Upper lobe of right lung (tissue), 1 donor: ENCODE measurements at regions not wholly inside any gene's neighbourhood (a gene's known extent, or its start where the extent isn't known, plus 50 kb on each side); places are given as distances from the start of the nearest gene placed in this dataset.

Experiments
- ATAC-seq: fragments of 200-7000 bp; cut with Tn5 transposase; one replicate; pipeline ENCODE4 v1.9.1; 2020; ENCODE audit warnings: mild to moderate bottlenecking, moderate library complexity
- DNase-seq: peaks from one replicate; pipeline ENCODE4 v3.0.0-alpha.2; 2020
- H3K27ac ChIP-seq: fragments of 200-600 bp; one replicate; pipeline ENCODE4 v1.8.0; 2022
- H3K27me3 ChIP-seq: fragments of 200-600 bp; one replicate; pipeline ENCODE4 v1.8.0; 2022; ENCODE audit warnings: mild to moderate bottlenecking
- H3K36me3 ChIP-seq: fragments of 200-600 bp; one replicate; pipeline ENCODE4 v1.8.0; 2022
- H3K4me1 ChIP-seq: fragments of 200-600 bp; one replicate; pipeline ENCODE4 v1.8.0; 2022
- H3K4me3 ChIP-seq: fragments of 200-600 bp; one replicate; pipeline ENCODE4 v1.8.0; 2022; ENCODE audit warnings: mild to moderate bottlenecking
- H3K9me3 ChIP-seq: fragments of 200-600 bp; one replicate; pipeline ENCODE4 v1.8.0; 2022
- CTCF ChIP-seq: fragments of 200-600 bp; IDR thresholded peaks from one replicate; pipeline ENCODE4 v1.8.0; 2022; ENCODE audit warnings: antibody characterized with exemption
- intact Hi-C: fragments of 100-400 bp; cut with DNase I; formaldehyde crosslinking; loops from one replicate; pipeline ENCODE4 v1.11.0; 2022
- donor health status: DM: no; HTN: yes; CAD: no; lungs with severe emphysema.

- Histone ChIP-seq H3K36me3 (no peaks in the 10 kb centered on the region), H3K27me3 (peaks cover 11% of the 10 kb centered on the region), H3K4me1 (no peaks in the 10 kb centered on the region), H3K27ac (no peak overlapping the region), H3K9me3 (no peaks in the 10 kb centered on the region), H3K4me3 (no peak overlapping the region)
- ATAC-seq = no peak
- intact Hi-C loops = no loop called here
- TF ChIP-seq CTCF = no peak
- no peak for DNase-seq
Observed at GRCh38 chr15:93361703-93362102, 272.7 kb upstream of the RGMA start.

- no peak overlapping the region for H3K4me3 ChIP-seq
- no peaks in the 10 kb centered on the region for H3K36me3 ChIP-seq
- no peak for ATAC-seq
- no peak for DNase-seq
- peaks cover 11% of the 10 kb centered on the region for H3K27me3 ChIP-seq
- no peak overlapping the region for H3K27ac ChIP-seq
- TF ChIP-seq CTCF = no peak
- intact Hi-C loops = no loop called here
- no peaks in the 10 kb centered on the region for H3K4me1 ChIP-seq
- no peaks in the 10 kb centered on the region for H3K9me3 ChIP-seq
Observed at GRCh38 chr15:93360976-93361375, 272.0 kb upstream of the RGMA start.

- DNase-seq = no peak
- Histone ChIP-seq H3K9me3 (no peaks in the 10 kb centered on the region), H3K4me3 (no peak overlapping the region), H3K36me3 (no peaks in the 10 kb centered on the region), H3K4me1 (no peaks in the 10 kb centered on the region), H3K27me3 (peaks cover 11% of the 10 kb centered on the region), H3K27ac (no peak overlapping the region)
- ATAC-seq = no peak
- no peak for TF ChIP-seq CTCF
- intact Hi-C loops = no loop called here
Observed at GRCh38 chr15:93360318-93360717, 271.3 kb upstream of the RGMA start.

- intact Hi-C loops = no loop called here
- Histone ChIP-seq H3K4me3 (no peak overlapping the region), H3K27ac (no peak overlapping the region), H3K27me3 (peaks cover 8% of the 10 kb centered on the region), H3K4me1 (no peaks in the 10 kb centered on the region), H3K36me3 (no peaks in the 10 kb centered on the region), H3K9me3 (no peaks in the 10 kb centered on the region)
- ATAC-seq (no peak), DNase-seq (no peak)
- TF ChIP-seq CTCF = no peak
Observed at GRCh38 chr15:93359425-93360131, 270.6 kb upstream of the RGMA start.

- intact Hi-C loops = no loop called here
- Histone ChIP-seq H3K4me1 (no peaks in the 10 kb centered on the region), H3K27me3 (peaks cover 2% of the 10 kb centered on the region), H3K27ac (no peak overlapping the region), H3K36me3 (no peaks in the 10 kb centered on the region), H3K4me3 (no peak overlapping the region), H3K9me3 (no peaks in the 10 kb centered on the region)
- TF ChIP-seq CTCF = no peak
- ATAC-seq (no peak), DNase-seq (no peak)
Observed at GRCh38 chr15:93359060-93359408, 270.0 kb upstream of the RGMA start.
